ENCODE measurements at regions not wholly inside any gene's neighbourhood (a gene's known extent, or its start where the extent isn't known, plus 50 kb on each side); places are given as distances from the start of the nearest gene placed in this dataset.

DNA sequence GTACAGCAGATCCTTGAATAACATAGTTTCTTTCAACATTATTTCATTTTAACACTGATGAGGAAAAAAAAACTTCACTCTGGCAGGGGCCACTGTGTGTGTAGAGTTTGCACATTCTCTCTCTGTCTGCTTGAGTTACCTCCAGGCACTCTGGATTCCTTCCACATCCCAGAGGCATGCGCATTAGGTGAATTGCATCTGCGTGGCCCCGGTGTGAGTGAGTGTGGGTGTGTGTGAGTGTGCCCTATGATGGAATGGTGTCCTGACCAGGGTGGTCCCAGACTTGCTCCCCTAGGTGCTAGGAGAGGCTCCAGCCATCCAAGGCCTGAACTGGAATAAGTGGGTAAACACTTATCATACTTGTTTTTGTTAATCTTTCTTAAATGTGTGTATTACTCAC is 90.6 kb upstream of the LRIG3 start:
- TF ChIP-seq, protein P1, sequence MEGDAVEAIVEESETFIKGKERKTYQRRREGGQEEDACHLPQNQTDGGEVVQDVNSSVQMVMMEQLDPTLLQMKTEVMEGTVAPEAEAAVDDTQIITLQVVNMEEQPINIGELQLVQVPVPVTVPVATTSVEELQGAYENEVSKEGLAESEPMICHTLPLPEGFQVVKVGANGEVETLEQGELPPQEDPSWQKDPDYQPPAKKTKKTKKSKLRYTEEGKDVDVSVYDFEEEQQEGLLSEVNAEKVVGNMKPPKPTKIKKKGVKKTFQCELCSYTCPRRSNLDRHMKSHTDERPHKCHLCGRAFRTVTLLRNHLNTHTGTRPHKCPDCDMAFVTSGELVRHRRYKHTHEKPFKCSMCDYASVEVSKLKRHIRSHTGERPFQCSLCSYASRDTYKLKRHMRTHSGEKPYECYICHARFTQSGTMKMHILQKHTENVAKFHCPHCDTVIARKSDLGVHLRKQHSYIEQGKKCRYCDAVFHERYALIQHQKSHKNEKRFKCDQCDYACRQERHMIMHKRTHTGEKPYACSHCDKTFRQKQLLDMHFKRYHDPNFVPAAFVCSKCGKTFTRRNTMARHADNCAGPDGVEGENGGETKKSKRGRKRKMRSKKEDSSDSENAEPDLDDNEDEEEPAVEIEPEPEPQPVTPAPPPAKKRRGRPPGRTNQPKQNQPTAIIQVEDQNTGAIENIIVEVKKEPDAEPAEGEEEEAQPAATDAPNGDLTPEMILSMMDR (IDR thresholded peaks at IDR 0.05; ENCODE audit: borderline replicate concordance, control extremely low read depth, extremely low read depth, insufficient read depth, missing control alignments), result no peak
- in situ Hi-C loops (cut with MboI; ENCODE audit: low sequenced_read_pairs, unreplicated experiment), result no loop called here
- no peak for DNase-seq (ENCODE audit: low spot score)

GRCh38 chr12:59010118-59010517 is 89.8 kb upstream of the LRIG3 start:
- in situ Hi-C loops (cut with MboI; ENCODE audit: low sequenced_read_pairs, unreplicated experiment), result no loop called here
- no peak for DNase-seq (ENCODE audit: low spot score)
- TF ChIP-seq, protein P1 (IDR thresholded peaks at IDR 0.05; ENCODE audit: borderline replicate concordance, control extremely low read depth, extremely low read depth, insufficient read depth, missing control alignments), result no peak

GRCh38 chr12:59007620-59008019 is 87.3 kb upstream of the LRIG3 start:
- DNase-seq (ENCODE audit: low spot score), result no peak
- in situ Hi-C loops (cut with MboI; ENCODE audit: low sequenced_read_pairs, unreplicated experiment), result no loop called here
- TF ChIP-seq, protein P1 (IDR thresholded peaks at IDR 0.05; ENCODE audit: borderline replicate concordance, control extremely low read depth, extremely low read depth, insufficient read depth, missing control alignments), result no peak

GRCh38 chr12:59005193-59005955 is 85.1 kb upstream of the LRIG3 start:
- in situ Hi-C loops (cut with MboI; ENCODE audit: low sequenced_read_pairs, unreplicated experiment), result no loop called here
- TF ChIP-seq, protein P1 (IDR thresholded peaks at IDR 0.05; ENCODE audit: borderline replicate concordance, control extremely low read depth, extremely low read depth, insufficient read depth, missing control alignments), result no peak
- DNase-seq (ENCODE audit: low spot score), result no peak

GRCh38 chr12:59004456-59004855 is 84.2 kb upstream of the LRIG3 start:
- DNase-seq (ENCODE audit: low spot score), result no peak
- in situ Hi-C loops (cut with MboI; ENCODE audit: low sequenced_read_pairs, unreplicated experiment), result no loop called here

DNA sequence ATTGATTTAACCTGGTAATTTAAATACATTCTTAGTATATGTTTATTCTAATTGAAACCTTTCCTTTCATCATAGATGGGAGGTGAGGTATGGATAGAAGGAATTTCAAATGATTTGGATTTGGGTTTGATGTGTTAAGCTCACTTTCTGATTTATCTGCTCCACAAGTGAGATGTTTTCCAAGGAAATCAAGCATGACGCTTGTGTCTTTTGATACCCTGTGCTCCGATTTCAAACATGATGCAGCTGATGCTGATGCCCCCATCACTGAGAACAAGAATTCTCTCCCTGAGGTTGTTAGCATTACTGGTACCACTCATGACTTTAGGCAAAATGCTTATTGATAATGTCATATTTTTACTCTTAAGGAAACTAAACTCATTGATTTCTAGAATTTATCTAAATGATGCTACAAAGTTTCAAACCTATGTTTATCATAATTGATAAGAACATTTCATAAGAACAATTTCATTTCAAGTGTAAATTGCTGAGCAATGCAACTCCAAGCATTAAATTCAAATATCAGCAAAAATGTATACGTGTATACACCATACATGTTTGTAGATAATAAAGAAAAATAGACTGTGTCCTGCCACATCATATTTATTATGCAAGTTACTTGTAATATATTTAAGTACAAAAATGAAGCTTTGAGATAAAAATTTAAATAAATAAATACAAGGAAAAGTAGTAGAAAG is 75.5 kb upstream of the LRIG3 start:
- no peak for DNase-seq (ENCODE audit: low spot score)
- TF ChIP-seq, protein P1 (IDR thresholded peaks at IDR 0.05; ENCODE audit: borderline replicate concordance, control extremely low read depth, extremely low read depth, insufficient read depth, missing control alignments), result no peak
- in situ Hi-C loops (cut with MboI; ENCODE audit: low sequenced_read_pairs, unreplicated experiment), result no loop called here

More at GRCh38 chr12:59004456-59004855, 84.2 kb upstream of the LRIG3 start:
- TF ChIP-seq, protein P1 (IDR thresholded peaks at IDR 0.05; ENCODE audit: borderline replicate concordance, control extremely low read depth, extremely low read depth, insufficient read depth, missing control alignments), result no peak
